ENCODE measurements at regions not wholly inside any gene's neighbourhood (a gene's known extent, or its start where the extent isn't known, plus 50 kb on each side); places are given as distances from the start of the nearest gene placed in this dataset.

DNA sequence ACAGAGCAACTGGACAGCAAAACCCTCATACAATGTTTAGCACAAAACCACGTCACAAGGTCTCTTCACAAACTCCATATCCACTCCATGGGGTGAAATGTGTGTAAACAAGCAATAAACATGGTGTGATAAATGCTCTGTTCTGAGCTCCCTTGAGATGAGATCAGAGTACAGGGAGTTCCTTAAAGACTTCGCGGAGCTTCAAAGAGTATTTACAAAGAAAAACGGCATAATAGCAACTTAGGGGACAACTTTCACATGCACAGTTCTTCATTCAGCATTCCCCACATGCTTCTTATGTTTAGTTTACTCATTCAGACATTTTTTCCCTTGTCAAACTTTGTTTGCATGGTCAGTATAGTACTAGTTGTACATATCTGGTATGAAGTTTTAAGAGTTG lies 52.5 kb upstream of the SUCLG2 start:
- no peaks in the 10 kb centered on the region for H3K27me3 ChIP-seq (ENCODE audit: insufficient read depth, low read depth, severe bottlenecking)
- no peaks in the 10 kb centered on the region for H3K9me3 ChIP-seq (ENCODE audit: severe bottlenecking)
- H3K36me3 ChIP-seq, result no peaks in the 10 kb centered on the region
- no peak overlapping the region for H3K4me3 ChIP-seq (ENCODE audit: low read depth, low read length)
- no peak for DNase-seq
- H3K27ac ChIP-seq, result no peak overlapping the region
- TF ChIP-seq, protein P1, sequence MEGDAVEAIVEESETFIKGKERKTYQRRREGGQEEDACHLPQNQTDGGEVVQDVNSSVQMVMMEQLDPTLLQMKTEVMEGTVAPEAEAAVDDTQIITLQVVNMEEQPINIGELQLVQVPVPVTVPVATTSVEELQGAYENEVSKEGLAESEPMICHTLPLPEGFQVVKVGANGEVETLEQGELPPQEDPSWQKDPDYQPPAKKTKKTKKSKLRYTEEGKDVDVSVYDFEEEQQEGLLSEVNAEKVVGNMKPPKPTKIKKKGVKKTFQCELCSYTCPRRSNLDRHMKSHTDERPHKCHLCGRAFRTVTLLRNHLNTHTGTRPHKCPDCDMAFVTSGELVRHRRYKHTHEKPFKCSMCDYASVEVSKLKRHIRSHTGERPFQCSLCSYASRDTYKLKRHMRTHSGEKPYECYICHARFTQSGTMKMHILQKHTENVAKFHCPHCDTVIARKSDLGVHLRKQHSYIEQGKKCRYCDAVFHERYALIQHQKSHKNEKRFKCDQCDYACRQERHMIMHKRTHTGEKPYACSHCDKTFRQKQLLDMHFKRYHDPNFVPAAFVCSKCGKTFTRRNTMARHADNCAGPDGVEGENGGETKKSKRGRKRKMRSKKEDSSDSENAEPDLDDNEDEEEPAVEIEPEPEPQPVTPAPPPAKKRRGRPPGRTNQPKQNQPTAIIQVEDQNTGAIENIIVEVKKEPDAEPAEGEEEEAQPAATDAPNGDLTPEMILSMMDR (IDR thresholded peaks at IDR 0.05; ENCODE audit: low read depth, low read length), result no peak

DNA sequence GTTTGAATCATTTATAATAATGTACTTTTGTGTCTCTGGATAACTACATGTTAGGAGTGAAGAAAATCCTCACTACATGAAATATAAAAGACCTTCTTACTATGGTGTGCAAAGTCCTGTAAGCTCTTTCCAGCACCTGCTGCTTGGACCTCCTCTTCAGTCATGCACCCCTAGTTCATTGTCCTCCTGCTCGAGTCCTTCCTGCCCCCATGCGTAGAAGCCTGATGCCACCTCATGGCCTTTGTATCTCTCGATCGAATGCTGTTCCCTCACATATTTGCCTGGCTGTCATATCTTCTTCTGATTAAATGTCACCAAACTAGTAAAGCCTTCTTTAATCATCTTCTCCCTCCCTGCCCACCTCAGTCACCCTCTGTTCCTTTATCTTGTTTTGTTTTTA lies 49.9 kb upstream of the SUCLG2 start:
- TF ChIP-seq, protein P1 (IDR thresholded peaks at IDR 0.05; ENCODE audit: low read depth, low read length), result no peak
- Histone ChIP-seq H3K36me3 (no peaks in the 10 kb centered on the region), H3K27ac (no peak overlapping the region), H3K4me3 (ENCODE audit: low read depth, low read length) (no peak overlapping the region), H3K9me3 (ENCODE audit: severe bottlenecking) (no peaks in the 10 kb centered on the region), H3K27me3 (ENCODE audit: insufficient read depth, low read depth, severe bottlenecking) (no peaks in the 10 kb centered on the region)
- DNase-seq, result no peak
